Osteoblast (primary cell): ENCODE measurements at regions not wholly inside any gene's neighbourhood (a gene's known extent, or its start where the extent isn't known, plus 50 kb on each side); places are given as distances from the start of the nearest gene placed in this dataset.

ENCODE experiments used
- DNase-seq: peaks from one replicate; pipeline ENCODE4 v3.0.0; 2011; ENCODE audit warnings: low spot score, mixed read lengths; ENCODE audit not compliant: insufficient read length; ENCODE audit errors: missing footprints
- H2AFZ ChIP-seq: 2 replicates; pipeline ENCODE4 v1.6.0; 2011; ENCODE audit warnings: mild to moderate bottlenecking, low read length
- H3K27ac ChIP-seq: 2 replicates; pipeline ENCODE4 v1.5.1; 2011; ENCODE audit warnings: mild to moderate bottlenecking, low read depth, low read length, moderate library complexity
- H3K27me3 ChIP-seq: 2 replicates; pipeline ENCODE4 v1.6.0; 2012; ENCODE audit warnings: mild to moderate bottlenecking, control low read depth, inconsistent platforms, low read length, moderate library complexity; ENCODE audit not compliant: insufficient read depth
- H3K36me3 ChIP-seq: 2 replicates; pipeline ENCODE4 v1.5.1; 2011; ENCODE audit warnings: mild to moderate bottlenecking, low read length, control low read depth, moderate library complexity; ENCODE audit not compliant: insufficient read depth
- H3K4me1 ChIP-seq: 2 replicates; pipeline ENCODE4 v1.5.1; 2011; ENCODE audit warnings: mild to moderate bottlenecking, low read length, control low read depth, moderate library complexity; ENCODE audit not compliant: insufficient read depth
- H3K4me2 ChIP-seq: 2 replicates; pipeline ENCODE4 v1.6.0; 2011; ENCODE audit warnings: mild to moderate bottlenecking, low read length; ENCODE audit not compliant: insufficient read depth
- H3K4me3 ChIP-seq: fragments of 200-600 bp; sonication (generic); 3 replicates; pipeline ENCODE4 v1.5.1; 2012; ENCODE audit warnings: mild to moderate bottlenecking, low read length, inconsistent platforms; ENCODE audit not compliant: insufficient read depth
- H3K79me2 ChIP-seq: 2 replicates; pipeline ENCODE4 v1.6.0; 2012; ENCODE audit warnings: mild to moderate bottlenecking, low read length, control low read depth, inconsistent platforms; ENCODE audit not compliant: insufficient read depth
- H3K9me3 ChIP-seq: 2 replicates; pipeline ENCODE4 v1.5.1; 2011; ENCODE audit warnings: low read depth, low read length, control low read depth
- H4K20me1 ChIP-seq: 2 replicates; pipeline ENCODE4 v1.6.0; 2012; ENCODE audit warnings: mild to moderate bottlenecking, low read length, control low read depth; ENCODE audit not compliant: insufficient read depth
- TF ChIP-seq, protein P1 (sequence below): IDR thresholded peaks from 2 replicates; pipeline ENCODE4 v1.5.1; 2011; ENCODE audit warnings: mild to moderate bottlenecking, low read depth, low read length, moderate library complexity; ENCODE audit errors: extremely low read depth

DNA sequence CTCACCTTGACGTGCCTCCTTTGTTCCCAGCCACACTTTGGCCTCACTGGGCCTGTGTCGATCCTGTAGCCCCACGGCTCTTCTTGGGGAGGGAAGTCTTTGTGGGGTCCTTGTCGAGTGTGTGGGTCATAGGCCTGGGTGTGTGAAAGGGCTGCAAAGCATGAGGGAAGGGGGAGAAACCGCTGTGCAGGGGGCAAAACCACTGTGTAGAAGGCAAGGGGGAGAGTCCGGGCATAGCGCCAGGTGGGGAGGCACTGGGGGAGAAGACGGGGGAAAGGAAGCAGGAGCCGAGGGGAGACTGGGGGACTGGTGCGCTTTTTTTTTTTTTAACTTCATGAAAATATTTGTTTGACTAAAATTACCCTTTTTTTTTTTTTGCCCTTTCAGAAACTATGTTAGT is 65.1 kb upstream of the RASD2 start:
- TF ChIP-seq, protein P1, sequence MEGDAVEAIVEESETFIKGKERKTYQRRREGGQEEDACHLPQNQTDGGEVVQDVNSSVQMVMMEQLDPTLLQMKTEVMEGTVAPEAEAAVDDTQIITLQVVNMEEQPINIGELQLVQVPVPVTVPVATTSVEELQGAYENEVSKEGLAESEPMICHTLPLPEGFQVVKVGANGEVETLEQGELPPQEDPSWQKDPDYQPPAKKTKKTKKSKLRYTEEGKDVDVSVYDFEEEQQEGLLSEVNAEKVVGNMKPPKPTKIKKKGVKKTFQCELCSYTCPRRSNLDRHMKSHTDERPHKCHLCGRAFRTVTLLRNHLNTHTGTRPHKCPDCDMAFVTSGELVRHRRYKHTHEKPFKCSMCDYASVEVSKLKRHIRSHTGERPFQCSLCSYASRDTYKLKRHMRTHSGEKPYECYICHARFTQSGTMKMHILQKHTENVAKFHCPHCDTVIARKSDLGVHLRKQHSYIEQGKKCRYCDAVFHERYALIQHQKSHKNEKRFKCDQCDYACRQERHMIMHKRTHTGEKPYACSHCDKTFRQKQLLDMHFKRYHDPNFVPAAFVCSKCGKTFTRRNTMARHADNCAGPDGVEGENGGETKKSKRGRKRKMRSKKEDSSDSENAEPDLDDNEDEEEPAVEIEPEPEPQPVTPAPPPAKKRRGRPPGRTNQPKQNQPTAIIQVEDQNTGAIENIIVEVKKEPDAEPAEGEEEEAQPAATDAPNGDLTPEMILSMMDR = no peak
- Histone ChIP-seq H3K4me2 (no peak overlapping the region), H3K36me3 (no peaks in the 10 kb centered on the region), H3K9me3 (no peaks in the 10 kb centered on the region), H3K79me2 (no peaks in the 10 kb centered on the region), H3K4me3 (no peak overlapping the region), H3K27ac (no peak overlapping the region), H3K27me3 (no peaks in the 10 kb centered on the region), H3K4me1 (peaks cover 9% of the 10 kb centered on the region), H4K20me1 (no peaks in the 10 kb centered on the region), H2AFZ (no peak overlapping the region)
- peak; percentile 25 for DNase-seq

DNA sequence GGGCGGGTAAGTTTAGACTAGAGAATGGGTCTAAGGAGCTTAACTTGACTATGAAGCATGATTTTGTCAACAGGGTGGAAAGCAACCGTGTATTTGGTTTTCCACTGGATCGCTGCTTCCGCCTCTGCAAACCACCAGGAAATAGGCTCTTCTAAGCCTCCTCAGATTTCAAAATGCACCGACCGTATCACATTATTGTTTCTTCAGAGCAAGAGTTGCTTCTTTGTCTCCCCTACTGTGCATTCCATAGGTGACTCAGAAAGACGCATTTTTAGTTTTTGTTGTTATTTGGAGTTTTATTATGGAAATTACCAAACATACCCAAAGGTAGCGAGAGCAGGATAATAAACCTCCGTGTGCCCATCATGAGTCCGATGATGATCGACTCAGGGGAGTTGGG is 64.3 kb upstream of the RASD2 start:
- DNase-seq = peak; percentile 31
- Histone ChIP-seq H3K4me1 (peaks cover 11% of the 10 kb centered on the region), H3K27ac (no peak overlapping the region), H3K4me2 (no peak overlapping the region), H3K79me2 (no peaks in the 10 kb centered on the region), H2AFZ (no peak overlapping the region), H3K9me3 (no peaks in the 10 kb centered on the region), H4K20me1 (no peaks in the 10 kb centered on the region), H3K27me3 (no peaks in the 10 kb centered on the region), H3K4me3 (no peak overlapping the region), H3K36me3 (no peaks in the 10 kb centered on the region)
- TF ChIP-seq, protein P1 = no peak

DNA sequence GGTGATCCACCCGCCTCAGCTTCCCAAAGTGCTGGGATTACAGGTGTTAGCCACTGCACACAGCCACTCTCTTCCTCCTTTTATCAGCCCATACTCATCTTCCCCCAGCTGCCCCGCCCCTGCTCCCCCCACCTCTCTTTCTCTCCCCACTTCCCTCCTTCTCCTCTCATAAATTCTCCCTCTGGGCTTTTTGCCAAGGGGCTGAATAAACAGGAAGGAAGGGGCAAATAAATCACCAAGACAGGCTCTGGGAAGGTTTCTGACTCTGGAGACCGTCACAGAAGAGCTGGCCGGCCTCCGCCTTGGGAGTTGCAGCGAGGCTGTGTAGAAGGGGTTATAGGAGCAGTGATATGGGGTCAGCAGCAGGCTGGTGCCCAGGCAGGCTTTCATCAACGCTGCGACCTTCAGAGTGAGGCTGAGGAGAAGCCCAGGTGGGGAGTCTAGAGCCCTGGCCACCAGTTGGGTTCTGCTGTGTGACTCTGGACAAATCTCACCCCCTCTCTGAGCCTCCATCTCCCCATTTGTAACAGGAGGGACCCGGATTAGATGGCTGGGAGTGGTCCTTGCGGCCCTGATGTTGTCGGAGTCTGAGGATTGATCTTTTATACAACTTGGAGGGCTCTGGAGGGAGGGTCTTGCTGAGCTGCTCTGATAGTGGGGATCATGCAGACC is 62.6 kb upstream of the RASD2 start:
- no peaks in the 10 kb centered on the region for H3K36me3 ChIP-seq
- no peak overlapping the region for H3K4me3 ChIP-seq
- H2AFZ ChIP-seq = no peak overlapping the region
- no peaks in the 10 kb centered on the region for H3K27me3 ChIP-seq
- no peak overlapping the region for H3K27ac ChIP-seq
- no peak for DNase-seq
- peaks cover 11% of the 10 kb centered on the region for H3K4me1 ChIP-seq
- H3K4me2 ChIP-seq = peak overlapping the region; percentile 5
- TF ChIP-seq, protein P1 = no peak
- no peaks in the 10 kb centered on the region for H3K9me3 ChIP-seq
- no peaks in the 10 kb centered on the region for H4K20me1 ChIP-seq
- no peaks in the 10 kb centered on the region for H3K79me2 ChIP-seq

DNA sequence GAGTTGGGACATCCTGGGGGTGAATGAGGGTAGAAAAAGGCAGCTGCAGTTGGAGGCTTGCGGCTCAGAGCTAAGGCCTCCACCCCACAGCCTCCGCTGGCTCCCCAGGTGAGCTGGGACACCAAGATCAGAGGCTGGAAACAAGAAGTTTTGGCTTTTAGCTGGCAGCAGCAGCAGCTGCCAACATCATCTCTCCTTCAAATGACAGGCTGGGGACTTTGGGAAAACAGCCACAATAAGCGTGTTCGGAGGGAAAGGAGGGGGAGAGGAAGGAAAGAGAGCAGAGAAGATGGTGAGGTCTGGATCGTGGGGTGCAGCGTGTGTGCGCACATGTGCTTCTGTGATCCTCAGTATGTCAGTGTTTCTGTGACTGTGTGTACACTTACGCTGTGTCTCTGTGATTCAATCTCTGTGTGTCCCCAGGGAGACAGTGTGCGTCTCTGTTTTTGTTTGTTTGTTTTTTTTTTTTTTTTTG is 62.0 kb upstream of the RASD2 start:
- H3K9me3 ChIP-seq = no peaks in the 10 kb centered on the region
- H3K4me3 ChIP-seq = no peak overlapping the region
- no peaks in the 10 kb centered on the region for H4K20me1 ChIP-seq
- no peaks in the 10 kb centered on the region for H3K27me3 ChIP-seq
- DNase-seq = no peak
- H2AFZ ChIP-seq = no peak overlapping the region
- no peak overlapping the region for H3K27ac ChIP-seq
- H3K79me2 ChIP-seq = no peaks in the 10 kb centered on the region
- H3K36me3 ChIP-seq = no peaks in the 10 kb centered on the region
- H3K4me2 ChIP-seq = no peak overlapping the region
- TF ChIP-seq, protein P1 = no peak
- peaks cover 11% of the 10 kb centered on the region for H3K4me1 ChIP-seq
